ENCODE measurements at regions not wholly inside any gene's neighbourhood (a gene's known extent, or its start where the extent isn't known, plus 50 kb on each side); places are given as distances from the start of the nearest gene placed in this dataset.

DNA sequence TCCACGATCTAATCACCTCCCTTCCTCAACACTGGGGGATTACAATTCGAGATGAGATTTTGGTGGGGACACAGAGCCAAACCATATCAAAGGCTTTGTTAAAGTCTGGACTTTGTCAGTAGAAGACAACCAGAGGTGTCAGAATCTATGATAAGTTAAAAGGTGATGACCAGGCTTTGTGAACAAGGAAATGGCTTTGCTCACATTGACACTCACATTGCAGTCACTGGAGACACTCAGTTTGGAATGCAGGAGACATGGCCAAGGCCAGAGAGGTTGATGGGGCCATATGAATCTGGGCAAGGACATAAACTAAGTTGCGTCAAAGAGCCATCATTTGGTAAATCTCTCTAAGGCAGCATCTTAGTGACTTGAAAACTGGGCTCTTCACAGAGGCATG is 678.2 kb upstream of the FSHR start:
- TF ChIP-seq, protein P1, sequence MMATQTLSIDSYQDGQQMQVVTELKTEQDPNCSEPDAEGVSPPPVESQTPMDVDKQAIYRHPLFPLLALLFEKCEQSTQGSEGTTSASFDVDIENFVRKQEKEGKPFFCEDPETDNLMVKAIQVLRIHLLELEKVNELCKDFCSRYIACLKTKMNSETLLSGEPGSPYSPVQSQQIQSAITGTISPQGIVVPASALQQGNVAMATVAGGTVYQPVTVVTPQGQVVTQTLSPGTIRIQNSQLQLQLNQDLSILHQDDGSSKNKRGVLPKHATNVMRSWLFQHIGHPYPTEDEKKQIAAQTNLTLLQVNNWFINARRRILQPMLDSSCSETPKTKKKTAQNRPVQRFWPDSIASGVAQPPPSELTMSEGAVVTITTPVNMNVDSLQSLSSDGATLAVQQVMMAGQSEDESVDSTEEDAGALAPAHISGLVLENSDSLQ (IDR thresholded peaks at IDR 0.05) = no peak
- TF ChIP-seq NFRKB (IDR thresholded peaks at IDR 0.05) (no peak), ELF4 (IDR thresholded peaks at IDR 0.05) (no peak), FOXA1 (IDR thresholded peaks at IDR 0.05) (no peak), FOXM1 (IDR thresholded peaks at IDR 0.05; ENCODE audit: borderline replicate concordance) (no peak), HDGF (IDR thresholded peaks at IDR 0.05; ENCODE audit: borderline replicate concordance) (no peak), ARNT (IDR thresholded peaks at IDR 0.05) (no peak), SP1 (IDR thresholded peaks at IDR 0.05) (no peak), FOXK2 (IDR thresholded peaks at IDR 0.05) (no peak)
